DMS53 treated with DMSO at 0.1 percent for 48 hours (cell line): ENCODE measurements at regions not wholly inside any gene's neighbourhood (a gene's known extent, or its start where the extent isn't known, plus 50 kb on each side); places are given as distances from the start of the nearest gene placed in this dataset.
"Not testable (repeated sequence)": the region's sequence is repeated elsewhere in the genome, so short reads cannot be mapped to it uniquely, and the experiment has no call there.

ENCODE experiments used
- DNase-seq: peaks from one replicate; lab custom pipeline; 2025; ENCODE audit not compliant: unreplicated experiment; lab: John Stamatoyannopoulos, UW

- DNase-seq = no peak
Measured at GRCh38 chr20:23299673-23300050, 50.9 kb upstream of the NXT1 start.

GRCh38 chr20:23298926-23299672 is 51.5 kb upstream of the NXT1 start:
- DNase-seq = no peak

GRCh38 chr20:23298155-23298554 is 52.4 kb upstream of the NXT1 start:
- no peak for DNase-seq

GRCh38 chr20:23296841-23297701 is 53.5 kb upstream of the NXT1 start:
- no peak for DNase-seq

GRCh38 chr20:23295934-23296333 is 54.7 kb upstream of the NXT1 start:
- no peak for DNase-seq

- DNase-seq = no peak
Measured at GRCh38 chr20:23294671-23295070, 55.9 kb upstream of the NXT1 start.

GRCh38 chr20:23294166-23294565 is 56.4 kb upstream of the NXT1 start:
- DNase-seq = no peak

- no peak for DNase-seq
Measured at GRCh38 chr20:23293689-23294088, 56.9 kb upstream of the NXT1 start.

GRCh38 chr20:23292311-23292710 is 58.3 kb upstream of the NXT1 start:
- DNase-seq = not testable (repeated sequence)

GRCh38 chr20:23291575-23292240 is 58.9 kb upstream of the NXT1 start:
- no peak for DNase-seq

- DNase-seq = no peak
Measured at GRCh38 chr20:23290761-23291574, 59.6 kb upstream of the NXT1 start.

- DNase-seq = no peak
Measured at GRCh38 chr20:23289724-23290395, 60.7 kb upstream of the NXT1 start.

- DNase-seq = no peak
Measured at GRCh38 chr20:23289249-23289648, 61.3 kb upstream of the NXT1 start.

- no peak for DNase-seq
Measured at GRCh38 chr20:23287354-23288190, 63.0 kb upstream of the NXT1 start.

- no peak for DNase-seq
Measured at GRCh38 chr20:23286346-23286745, 64.2 kb upstream of the NXT1 start.

- DNase-seq = no peak
Measured at GRCh38 chr20:23285536-23285935, 65.1 kb upstream of the NXT1 start.

- no peak for DNase-seq
Measured at GRCh38 chr20:23284009-23284408, 66.6 kb upstream of the NXT1 start.

GRCh38 chr20:23283096-23283850 is 67.3 kb upstream of the NXT1 start:
- DNase-seq = no peak

- DNase-seq = no peak
Measured at GRCh38 chr20:23282546-23282945, 68.0 kb upstream of the NXT1 start.
